Calu3 (cell line): ENCODE measurements at regions not wholly inside any gene's neighbourhood (a gene's known extent, or its start where the extent isn't known, plus 50 kb on each side); places are given as distances from the start of the nearest gene placed in this dataset.

Experiments used
- BruUV-seq: library from RNA; stranded (reverse); fragments of 400-500 nt; replicated peaks from 2 replicates; lab custom pipeline; 2021; lab: Mats Ljungman, UMichigan
- CTCF ChIA-PET: fragments of 300-600 bp; sonication (Branson Sonifier 250); formaldehyde crosslinking; loops from one replicate; lab custom pipeline; 2022; ENCODE audit warnings: antibody characterized with exemption; lab: Charles Lee
- DNase-seq: peaks from one replicate; pipeline ENCODE4 v3.0.0; 2022
- H3K27ac Mint-ChIP-seq: one replicate; pipeline ENCODE4 v1.8.0; 2022; ENCODE audit warnings: mixed read lengths; ENCODE audit not compliant: unreplicated experiment
- H3K27me3 Mint-ChIP-seq: one replicate; pipeline ENCODE4 v1.8.0; 2022; ENCODE audit warnings: mixed read lengths; ENCODE audit not compliant: unreplicated experiment
- H3K36me3 Mint-ChIP-seq: one replicate; pipeline ENCODE4 v1.8.0; 2022; ENCODE audit warnings: mild to moderate bottlenecking, moderate library complexity, mixed read lengths; ENCODE audit not compliant: insufficient read depth, unreplicated experiment
- H3K4me1 Mint-ChIP-seq: one replicate; pipeline ENCODE4 v1.8.0; 2022; ENCODE audit warnings: mild to moderate bottlenecking, low read depth, mixed read lengths; ENCODE audit not compliant: unreplicated experiment
- H3K4me3 Mint-ChIP-seq: one replicate; pipeline ENCODE4 v1.8.0; 2022; ENCODE audit warnings: mild to moderate bottlenecking, low read depth, moderate library complexity, mixed read lengths; ENCODE audit not compliant: unreplicated experiment
- H3K9me3 Mint-ChIP-seq: one replicate; pipeline ENCODE4 v1.8.0; 2022; ENCODE audit warnings: low read depth, mixed read lengths; ENCODE audit not compliant: unreplicated experiment
- CTCF ChIP-seq: fragments of 200-600 bp; IDR thresholded peaks from one replicate; pipeline ENCODE4 v1.8.0; 2022; ENCODE audit warnings: antibody characterized with exemption; ENCODE audit not compliant: unreplicated experiment
- intact Hi-C: fragments of 100-400 bp; cut with micrococcal nuclease; formaldehyde crosslinking; loops from one replicate; pipeline ENCODE4 v1.10.0; 2022; ENCODE audit not compliant: unreplicated experiment

- Mint-ChIP-seq H3K9me3 (peaks cover 3% of the 10 kb centered on the region), H3K27ac (no peak overlapping the region), H3K4me3 (no peak overlapping the region), H3K4me1 (no peaks in the 10 kb centered on the region), H3K27me3 (no peaks in the 10 kb centered on the region), H3K36me3 (no peaks in the 10 kb centered on the region)
- no peak for DNase-seq
- intact Hi-C loops, result no loop called here
- no TSS peak for BruUV-seq
- CTCF ChIA-PET, result no interaction called here
- no peak for TF ChIP-seq CTCF
Observed at GRCh38 chr2:67540962-67541361, 143.8 kb downstream of the ETAA1 start.

GRCh38 chr2:67544286-67544685 is 147.2 kb downstream of the ETAA1 start:
- DNase-seq, result no peak
- no peak overlapping the region for H3K27ac Mint-ChIP-seq
- H3K27me3 Mint-ChIP-seq, result no peaks in the 10 kb centered on the region
- BruUV-seq, result no TSS peak
- TF ChIP-seq CTCF, result no peak
- peaks cover 3% of the 10 kb centered on the region for H3K9me3 Mint-ChIP-seq
- peaks cover 7% of the 10 kb centered on the region for H3K4me1 Mint-ChIP-seq
- CTCF ChIA-PET, result no interaction called here
- H3K36me3 Mint-ChIP-seq, result no peaks in the 10 kb centered on the region
- H3K4me3 Mint-ChIP-seq, result no peak overlapping the region
- intact Hi-C loops, result no loop called here

GRCh38 chr2:67548317-67549201 is 151.4 kb downstream of the ETAA1 start:
- Mint-ChIP-seq H3K27ac (no peak overlapping the region), H3K4me1 (peaks cover 7% of the 10 kb centered on the region), H3K4me3 (no peak overlapping the region), H3K36me3 (no peaks in the 10 kb centered on the region), H3K27me3 (no peaks in the 10 kb centered on the region), H3K9me3 (peaks cover 3% of the 10 kb centered on the region)
- TF ChIP-seq CTCF, result no peak
- BruUV-seq, result no TSS peak
- CTCF ChIA-PET, result no interaction called here
- intact Hi-C loops, result no loop called here
- no peak for DNase-seq

GRCh38 chr2:67559156-67559555 is 162.0 kb downstream of the ETAA1 start:
- CTCF ChIA-PET, result no interaction called here

More at GRCh38 chr2:67559156-67559555, 162.0 kb downstream of the ETAA1 start:
- no peaks in the 10 kb centered on the region for H3K36me3 Mint-ChIP-seq
- no peaks in the 10 kb centered on the region for H3K27me3 Mint-ChIP-seq
- TF ChIP-seq CTCF, result no peak
- H3K4me1 Mint-ChIP-seq, result peaks cover 35% of the 10 kb centered on the region
- peaks cover 5% of the 10 kb centered on the region for H3K9me3 Mint-ChIP-seq
- H3K4me3 Mint-ChIP-seq, result no peak overlapping the region
- intact Hi-C loops, result no loop called here
- no peak overlapping the region for H3K27ac Mint-ChIP-seq
- no TSS peak for BruUV-seq
- DNase-seq, result no peak
